ENCODE measurements at regions not wholly inside any gene's neighbourhood (a gene's known extent, or its start where the extent isn't known, plus 50 kb on each side); places are given as distances from the start of the nearest gene placed in this dataset.
"Not testable (repeated sequence)": the region's sequence is repeated elsewhere in the genome, so short reads cannot be mapped to it uniquely, and the experiment has no call there.

DNA sequence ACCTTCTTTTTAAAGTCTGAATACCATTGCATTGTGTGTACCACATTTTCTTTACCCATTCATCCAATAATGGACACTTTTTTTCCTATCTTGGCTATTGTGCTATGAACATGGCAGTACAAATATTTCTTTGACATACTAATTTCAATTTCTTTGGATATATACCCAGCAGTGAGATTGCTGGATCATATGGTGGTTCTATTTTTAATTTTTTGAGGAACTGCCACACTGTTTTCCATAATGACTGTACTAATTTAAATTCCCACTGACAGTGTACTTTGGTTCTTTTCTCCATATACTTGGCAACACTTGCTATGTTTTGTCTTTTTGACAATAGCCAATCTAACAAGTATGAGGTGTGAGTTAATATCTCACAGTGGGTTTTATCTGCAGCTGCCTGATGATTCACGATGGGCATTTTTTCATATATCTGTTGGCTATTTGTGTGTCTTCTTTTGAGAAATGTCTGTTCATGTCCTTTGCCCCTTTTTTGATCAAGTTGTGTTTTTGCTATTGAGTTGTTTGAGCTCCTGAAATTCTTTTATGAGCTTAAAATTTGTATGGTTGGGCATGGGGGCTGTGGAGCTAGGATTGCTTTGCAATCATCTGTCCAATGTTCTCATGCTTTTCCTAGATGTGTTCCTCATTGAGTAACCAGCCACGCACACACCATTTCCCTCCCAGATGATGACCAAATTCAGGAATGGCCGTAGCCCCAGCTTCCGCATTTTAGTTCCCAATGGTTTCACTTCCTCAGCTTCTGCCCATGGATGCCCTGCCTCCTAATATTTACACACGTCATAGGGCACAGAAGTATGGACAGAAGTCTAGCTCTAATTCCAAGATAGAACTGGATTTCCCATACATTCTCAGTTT lies 380.0 kb upstream of the SGCG start:
- peak in 1 of 2 donors; percentile 13 for DNase-seq (ENCODE audit: low read depth in 2 of 2)
- no peaks in the 10 kb centered on the region for H4K20me1 ChIP-seq (ENCODE audit: control insufficient read depth, extremely low read depth, insufficient read depth, low read length)
- H3K4me2 ChIP-seq (ENCODE audit: extremely low read depth, insufficient read depth, low read length): no peak overlapping the region
- no peaks in the 10 kb centered on the region for H3K4me1 ChIP-seq (ENCODE audit: control insufficient read depth, extremely low read depth, insufficient read depth, low read length)
- TF ChIP-seq, protein P1, sequence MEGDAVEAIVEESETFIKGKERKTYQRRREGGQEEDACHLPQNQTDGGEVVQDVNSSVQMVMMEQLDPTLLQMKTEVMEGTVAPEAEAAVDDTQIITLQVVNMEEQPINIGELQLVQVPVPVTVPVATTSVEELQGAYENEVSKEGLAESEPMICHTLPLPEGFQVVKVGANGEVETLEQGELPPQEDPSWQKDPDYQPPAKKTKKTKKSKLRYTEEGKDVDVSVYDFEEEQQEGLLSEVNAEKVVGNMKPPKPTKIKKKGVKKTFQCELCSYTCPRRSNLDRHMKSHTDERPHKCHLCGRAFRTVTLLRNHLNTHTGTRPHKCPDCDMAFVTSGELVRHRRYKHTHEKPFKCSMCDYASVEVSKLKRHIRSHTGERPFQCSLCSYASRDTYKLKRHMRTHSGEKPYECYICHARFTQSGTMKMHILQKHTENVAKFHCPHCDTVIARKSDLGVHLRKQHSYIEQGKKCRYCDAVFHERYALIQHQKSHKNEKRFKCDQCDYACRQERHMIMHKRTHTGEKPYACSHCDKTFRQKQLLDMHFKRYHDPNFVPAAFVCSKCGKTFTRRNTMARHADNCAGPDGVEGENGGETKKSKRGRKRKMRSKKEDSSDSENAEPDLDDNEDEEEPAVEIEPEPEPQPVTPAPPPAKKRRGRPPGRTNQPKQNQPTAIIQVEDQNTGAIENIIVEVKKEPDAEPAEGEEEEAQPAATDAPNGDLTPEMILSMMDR (conservative IDR thresholded peaks at IDR 0.05 in 1 of 2, IDR thresholded peaks at IDR 0.05 in 1 of 2; ENCODE audit: low read depth in 1 of 2, low read length in 2 of 2): no peak
- no peak for TF ChIP-seq EZH2 (IDR thresholded peaks at IDR 0.05; ENCODE audit: low read length, missing control alignments)
- H3K79me2 ChIP-seq (ENCODE audit: control insufficient read depth, insufficient read depth, low read length): no peaks in the 10 kb centered on the region
- no peak overlapping the region for H3K27ac ChIP-seq (ENCODE audit: insufficient read depth, low read length)
- H2AFZ ChIP-seq (ENCODE audit: low read length): no peak overlapping the region
- H3K9ac ChIP-seq (ENCODE audit: insufficient read depth, low read length): no peak overlapping the region
- no peaks in the 10 kb centered on the region for H3K9me3 ChIP-seq (ENCODE audit: control insufficient read depth, insufficient read depth, low read depth, low read length)
- no peaks in the 10 kb centered on the region for H3K36me3 ChIP-seq (ENCODE audit: control insufficient read depth, insufficient read depth, low read length)
- no peak overlapping the region for H3K4me3 ChIP-seq (replicated peaks in 1 of 4; ENCODE audit: control extremely low read depth in 1 of 4, insufficient read depth in 1 of 4, low read depth in 3 of 4, low read length in 4 of 4)
- no peaks in the 10 kb centered on the region for H3K27me3 ChIP-seq (ENCODE audit: control insufficient read depth, insufficient read depth, low read length)

DNA sequence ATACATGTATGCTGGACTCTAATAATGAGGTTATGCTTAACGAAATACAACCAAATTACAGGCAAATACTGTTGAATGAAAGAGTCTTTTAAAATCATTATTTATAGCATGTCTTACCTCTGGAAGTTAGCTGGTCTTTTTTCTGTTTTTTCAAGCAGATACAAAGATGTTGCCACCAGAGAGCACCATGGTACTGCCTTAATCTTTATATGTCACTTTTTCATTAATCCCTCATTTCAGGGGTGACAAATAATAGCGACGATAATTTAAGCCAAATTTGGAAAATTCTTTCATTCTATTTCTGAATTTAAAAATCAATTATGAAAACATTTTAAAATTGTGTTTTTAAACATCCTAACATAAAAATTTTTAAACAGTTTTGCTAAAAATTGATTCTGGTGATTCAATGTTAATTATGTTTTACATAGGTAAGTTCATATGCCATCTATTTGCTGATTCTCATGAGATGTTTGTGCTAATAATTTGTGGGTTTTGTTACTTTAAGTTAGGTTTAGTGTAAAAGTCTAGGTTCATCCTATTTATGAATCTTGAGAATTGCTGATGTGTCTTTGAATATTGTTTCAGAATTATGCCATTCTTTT lies 379.3 kb upstream of the SGCG start:
- peak in 1 of 2 donors; percentile 53 for DNase-seq (ENCODE audit: low read depth in 2 of 2)
- Histone ChIP-seq H3K36me3 (ENCODE audit: control insufficient read depth, insufficient read depth, low read length) (no peaks in the 10 kb centered on the region), H3K9ac (ENCODE audit: insufficient read depth, low read length) (no peak overlapping the region), H3K4me1 (ENCODE audit: control insufficient read depth, extremely low read depth, insufficient read depth, low read length) (no peaks in the 10 kb centered on the region), H3K27ac (ENCODE audit: insufficient read depth, low read length) (no peak overlapping the region), H3K27me3 (ENCODE audit: control insufficient read depth, insufficient read depth, low read length) (no peaks in the 10 kb centered on the region), H4K20me1 (ENCODE audit: control insufficient read depth, extremely low read depth, insufficient read depth, low read length) (no peaks in the 10 kb centered on the region), H3K9me3 (ENCODE audit: control insufficient read depth, insufficient read depth, low read depth, low read length) (no peaks in the 10 kb centered on the region), H3K4me3 (replicated peaks in 1 of 4; ENCODE audit: control extremely low read depth in 1 of 4, insufficient read depth in 1 of 4, low read depth in 3 of 4, low read length in 4 of 4) (no peak overlapping the region), H3K4me2 (ENCODE audit: extremely low read depth, insufficient read depth, low read length) (no peak overlapping the region), H2AFZ (ENCODE audit: low read length) (no peak overlapping the region), H3K79me2 (ENCODE audit: control insufficient read depth, insufficient read depth, low read length) (no peaks in the 10 kb centered on the region)
- TF ChIP-seq, protein P1 (conservative IDR thresholded peaks at IDR 0.05 in 1 of 2, IDR thresholded peaks at IDR 0.05 in 1 of 2; ENCODE audit: low read depth in 1 of 2, low read length in 2 of 2): peak in 1 of 2 donors; percentile 39
- no peak for TF ChIP-seq EZH2 (IDR thresholded peaks at IDR 0.05; ENCODE audit: low read length, missing control alignments)

- H3K4me3 ChIP-seq (replicated peaks in 1 of 4; ENCODE audit: control extremely low read depth in 1 of 4, insufficient read depth in 1 of 4, low read depth in 3 of 4, low read length in 4 of 4): no peak overlapping the region
- H3K27ac ChIP-seq (ENCODE audit: insufficient read depth, low read length): no peak overlapping the region
- no peaks in the 10 kb centered on the region for H3K9me3 ChIP-seq (ENCODE audit: control insufficient read depth, insufficient read depth, low read depth, low read length)
- H3K36me3 ChIP-seq (ENCODE audit: control insufficient read depth, insufficient read depth, low read length): no peaks in the 10 kb centered on the region
- no peak overlapping the region for H3K4me2 ChIP-seq (ENCODE audit: extremely low read depth, insufficient read depth, low read length)
- no peaks in the 10 kb centered on the region for H4K20me1 ChIP-seq (ENCODE audit: control insufficient read depth, extremely low read depth, insufficient read depth, low read length)
- no peaks in the 10 kb centered on the region for H3K4me1 ChIP-seq (ENCODE audit: control insufficient read depth, extremely low read depth, insufficient read depth, low read length)
- no peaks in the 10 kb centered on the region for H3K79me2 ChIP-seq (ENCODE audit: control insufficient read depth, insufficient read depth, low read length)
- no peak for TF ChIP-seq EZH2 (IDR thresholded peaks at IDR 0.05; ENCODE audit: low read length, missing control alignments)
- TF ChIP-seq, protein P1 (conservative IDR thresholded peaks at IDR 0.05 in 1 of 2, IDR thresholded peaks at IDR 0.05 in 1 of 2; ENCODE audit: low read depth in 1 of 2, low read length in 2 of 2): no peak
- H3K9ac ChIP-seq (ENCODE audit: insufficient read depth, low read length): no peak overlapping the region
- H2AFZ ChIP-seq (ENCODE audit: low read length): no peak overlapping the region
- no peak for DNase-seq (ENCODE audit: low read depth in 2 of 2)
- H3K27me3 ChIP-seq (ENCODE audit: control insufficient read depth, insufficient read depth, low read length): no peaks in the 10 kb centered on the region
Measured at GRCh38 chr13:22812793-22813192, 368.0 kb upstream of the SGCG start.

- H3K27ac ChIP-seq (ENCODE audit: insufficient read depth, low read length); H3K4me1 ChIP-seq (ENCODE audit: control insufficient read depth, extremely low read depth, insufficient read depth, low read length); H2AFZ ChIP-seq (ENCODE audit: low read length); DNase-seq (ENCODE audit: low read depth in 2 of 2); H3K36me3 ChIP-seq (ENCODE audit: control insufficient read depth, insufficient read depth, low read length); H3K9me3 ChIP-seq (ENCODE audit: control insufficient read depth, insufficient read depth, low read depth, low read length); H3K27me3 ChIP-seq (ENCODE audit: control insufficient read depth, insufficient read depth, low read length); H3K4me2 ChIP-seq (ENCODE audit: extremely low read depth, insufficient read depth, low read length); H3K79me2 ChIP-seq (ENCODE audit: control insufficient read depth, insufficient read depth, low read length); H3K9ac ChIP-seq (ENCODE audit: insufficient read depth, low read length); H4K20me1 ChIP-seq (ENCODE audit: control insufficient read depth, extremely low read depth, insufficient read depth, low read length): not testable (repeated sequence)
- peak overlapping the region in 1 of 4 experiments; percentile 35 for H3K4me3 ChIP-seq (replicated peaks in 1 of 4; ENCODE audit: control extremely low read depth in 1 of 4, insufficient read depth in 1 of 4, low read depth in 3 of 4, low read length in 4 of 4)
Measured at GRCh38 chr13:22813531-22814377, 367.0 kb upstream of the SGCG start.
